H9 (cell line): ENCODE measurements at regions not wholly inside any gene's neighbourhood (a gene's known extent, or its start where the extent isn't known, plus 50 kb on each side); places are given as distances from the start of the nearest gene placed in this dataset.

Source experiments
- DNase-seq: peaks from one replicate; pipeline ENCODE4 v3.0.0-alpha.2; 2017
- H2AFZ ChIP-seq: one replicate; pipeline ENCODE4 v1.6.1; 2013; ENCODE audit warnings: mild to moderate bottlenecking, low read length, control low read depth, moderate library complexity
- H2AK5ac ChIP-seq: 2 replicates; pipeline ENCODE4 v1.6.1; 2013; ENCODE audit warnings: low read length, control low read depth, mixed read lengths; ENCODE audit not compliant: insufficient read length
- H2BK120ac ChIP-seq: one replicate; pipeline ENCODE4 v1.6.1; 2013; ENCODE audit warnings: low read depth, mild to moderate bottlenecking, low read length, control low read depth, inconsistent platforms; ENCODE audit not compliant: poor library complexity, severe bottlenecking
- H2BK12ac ChIP-seq: 2 replicates; pipeline ENCODE4 v1.6.1; 2013; ENCODE audit warnings: low read length, control low read depth, mixed read lengths, low read depth; ENCODE audit not compliant: insufficient read length
- H2BK15ac ChIP-seq: 2 replicates; pipeline ENCODE4 v1.6.1; 2013; ENCODE audit warnings: low read depth, low read length, control low read depth
- H2BK20ac ChIP-seq: one replicate; pipeline ENCODE4 v1.6.1; 2013; ENCODE audit warnings: low read depth, mild to moderate bottlenecking, low read length, control low read depth, inconsistent platforms; ENCODE audit not compliant: poor library complexity, severe bottlenecking
- H2BK5ac ChIP-seq: 2 replicates; pipeline ENCODE4 v1.6.1; 2013; ENCODE audit warnings: low read length, control low read depth, mixed read lengths; ENCODE audit not compliant: insufficient read length
- H3K14ac ChIP-seq: 2 replicates; pipeline ENCODE4 v1.6.1; 2013; ENCODE audit warnings: low read length, control low read depth; ENCODE audit not compliant: insufficient read depth
- H3K18ac ChIP-seq: 2 replicates; pipeline ENCODE4 v1.6.1; 2013; ENCODE audit warnings: low read depth, mild to moderate bottlenecking, mixed read lengths, low read length, control low read depth; ENCODE audit not compliant: insufficient read length
- H3K23ac ChIP-seq: 2 replicates; pipeline ENCODE4 v1.6.1; 2013; ENCODE audit warnings: low read length, control low read depth, mixed read lengths, low read depth; ENCODE audit not compliant: insufficient read length
- H3K23me2 ChIP-seq: 2 replicates; pipeline ENCODE4 v1.6.1; 2013; ENCODE audit warnings: low read depth, mild to moderate bottlenecking, mixed read lengths, low read length, control low read depth; ENCODE audit not compliant: insufficient read length, poor library complexity, severe bottlenecking
- H3K27ac ChIP-seq: 2 replicates; pipeline ENCODE4 v1.5.1; 2013; ENCODE audit warnings: low read length, control low read depth, mixed read lengths, low read depth; ENCODE audit not compliant: insufficient read length
- H3K27me3 ChIP-seq: 2 replicates; pipeline ENCODE4 v1.6.1; 2013; ENCODE audit warnings: low read length, control low read depth, inconsistent platforms; ENCODE audit not compliant: insufficient read depth
- H3K4ac ChIP-seq: 2 replicates; pipeline ENCODE4 v1.6.1; 2013; ENCODE audit warnings: low read depth, mild to moderate bottlenecking, control low read depth, inconsistent platforms, low read length, moderate library complexity
- H3K4me1 ChIP-seq: 2 replicates; pipeline ENCODE4 v1.6.1; 2013; ENCODE audit warnings: low read length, control low read depth, inconsistent platforms; ENCODE audit not compliant: insufficient read depth
- H3K4me2 ChIP-seq: 2 replicates; pipeline ENCODE4 v1.6.1; 2013; ENCODE audit warnings: low read length, control low read depth, mixed read lengths; ENCODE audit not compliant: insufficient read length, insufficient read depth
- H3K56ac ChIP-seq: 2 replicates; pipeline ENCODE4 v1.6.1; 2013; ENCODE audit warnings: low read depth, mild to moderate bottlenecking, mixed read lengths, low read length, control low read depth; ENCODE audit not compliant: insufficient read length
- H3K79me1 ChIP-seq: 2 replicates; pipeline ENCODE4 v1.6.1; 2013; ENCODE audit warnings: low read depth, mild to moderate bottlenecking, moderate library complexity, low read length, control low read depth, inconsistent platforms; ENCODE audit not compliant: insufficient read depth, poor library complexity, severe bottlenecking
- H3K79me2 ChIP-seq: 2 replicates; pipeline ENCODE4 v1.6.1; 2013; ENCODE audit warnings: low read length, control low read depth, inconsistent platforms; ENCODE audit not compliant: insufficient read depth
- H3K9ac ChIP-seq: 2 replicates; pipeline ENCODE4 v1.6.1; 2013; ENCODE audit warnings: low read length, control low read depth, mixed read lengths; ENCODE audit not compliant: insufficient read length; ENCODE audit errors: extremely low read depth
- H3K9me3 ChIP-seq: one replicate; pipeline ENCODE4 v1.6.1; 2013; ENCODE audit warnings: low read depth, low read length, inconsistent platforms; ENCODE audit not compliant: control insufficient read depth
- H3T11ph ChIP-seq: one replicate; pipeline ENCODE4 v1.6.1; 2013; ENCODE audit warnings: mild to moderate bottlenecking, low read length, control low read depth, inconsistent platforms
- H4K20me1 ChIP-seq: one replicate; pipeline ENCODE4 v1.6.1; 2013; ENCODE audit not compliant: control insufficient read depth, insufficient read length, insufficient read depth
- H4K5ac ChIP-seq: 2 replicates; pipeline ENCODE4 v1.6.1; 2013; ENCODE audit warnings: low read depth, mild to moderate bottlenecking, mixed read lengths, low read length, control low read depth; ENCODE audit not compliant: insufficient read length
- H4K8ac ChIP-seq: replicated peaks from 2 replicates; pipeline ENCODE4 v1.6.1; 2013; ENCODE audit warnings: low read length, control low read depth, mixed read lengths, low read depth; ENCODE audit not compliant: insufficient read length
- H4K91ac ChIP-seq: 2 replicates; pipeline ENCODE4 v1.6.1; 2013; ENCODE audit warnings: low read depth, mild to moderate bottlenecking, moderate library complexity, mixed read lengths, low read length, control low read depth; ENCODE audit not compliant: insufficient read length
- H3K27ac Mint-ChIP-seq, 3 experiments: 2 replicates in 2 of 3; 3 replicates in 1 of 3; pipeline ENCODE4 v1.8.0; 2020 to 2021; ENCODE audit warnings: mixed read lengths in 3 of 3, mild to moderate bottlenecking in 1 of 3, moderate library complexity in 1 of 3
- H3K27me3 Mint-ChIP-seq: 2 replicates; pipeline ENCODE4 v1.8.0; 2021; ENCODE audit warnings: low read depth, mild to moderate bottlenecking, moderate library complexity, mixed read lengths
- H3K36me3 Mint-ChIP-seq, 3 experiments: 2 replicates in 2 of 3; 3 replicates in 1 of 3; pipeline ENCODE4 v1.8.0; 2020 to 2021; ENCODE audit warnings: low read depth in 3 of 3, mixed read lengths in 3 of 3; ENCODE audit not compliant: insufficient read depth in 1 of 3
- H3K4me1 Mint-ChIP-seq, 2 experiments: 2 replicates each; pipeline ENCODE4 v1.8.0; 2020; ENCODE audit warnings: mixed read lengths in 2 of 2
- H3K4me3 Mint-ChIP-seq, 2 experiments: 2 replicates in 1 of 2; 3 replicates in 1 of 2; pipeline ENCODE4 v1.8.0; 2020 to 2021; ENCODE audit warnings: mild to moderate bottlenecking in 2 of 2, mixed read lengths in 2 of 2, moderate library complexity in 1 of 2
- H3K9me3 Mint-ChIP-seq, 2 experiments: 2 replicates in 1 of 2; 3 replicates in 1 of 2; pipeline ENCODE4 v1.8.0; 2020; ENCODE audit warnings: mild to moderate bottlenecking in 2 of 2, mixed read lengths in 2 of 2, moderate library complexity in 1 of 2
- WGBS: extraction: QIAGEN DNeasy Blood & Tissue Kit; methylation state at CpG from one replicate; pipeline ENCODE4 v1.1.7; 2013; ENCODE audit warnings: missing lambda C conversion rate, low lambda C conversion rate, mixed read lengths; ENCODE audit not compliant: insufficient read length; ENCODE audit errors: extremely low coverage; 5-methylcytosine and 5-hydroxymethylcytosine counted together
- TF ChIP-seq, protein P1 (sequence below): fragments of 200-600 bp; sonication (generic); conservative IDR thresholded peaks from 3 replicates; pipeline ENCODE4 v1.8.0; 2021; ENCODE audit warnings: antibody characterized with exemption, mild to moderate bottlenecking

DNA sequence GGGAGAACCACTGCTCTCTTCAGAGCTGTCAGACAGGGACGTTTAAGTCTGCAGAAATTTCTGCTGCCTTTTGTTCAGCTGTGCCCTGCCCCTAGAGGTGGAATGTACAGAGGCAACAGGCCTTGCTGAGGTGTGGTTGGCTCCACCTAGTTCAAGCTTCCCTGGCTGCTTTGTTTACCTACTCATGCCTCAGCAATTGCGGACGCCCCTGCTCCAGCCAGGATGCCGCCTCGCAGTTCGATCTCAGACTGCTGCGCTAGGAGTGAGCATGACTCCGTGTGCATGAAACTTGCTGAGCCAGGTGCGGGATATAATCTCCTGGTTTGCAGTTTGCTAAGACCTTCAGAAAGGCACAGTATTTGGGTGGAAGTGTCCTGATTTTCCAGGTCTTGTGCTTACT, 70.9 kb downstream of the MAGEB5 start:
- H2AFZ ChIP-seq = no peak overlapping the region
- no peaks in the 10 kb centered on the region for H3K27me3 ChIP-seq
- no peak overlapping the region for H4K5ac ChIP-seq
- peaks cover 6% of the 10 kb centered on the region for H3K9me3 ChIP-seq
- Mint-ChIP-seq H3K27me3 (no peaks in the 10 kb centered on the region), H3K27ac (no peak overlapping the region; a peak in 1 of 7 replicates), H3K4me3 (no peak overlapping the region), H3K36me3 (peaks cover 7 to 17% (median 17%) of the 10 kb centered on the region in 3 experiments; a peak in 6 of 7 replicates), H3K9me3 (peaks cover 79 to 84% of the 10 kb centered on the region in 2 experiments), H3K4me1 (no peaks in the 10 kb centered on the region)
- no peak overlapping the region for H3K9ac ChIP-seq
- no peak overlapping the region for H2AK5ac ChIP-seq
- no peak overlapping the region for H2BK12ac ChIP-seq
- no peak overlapping the region for H3T11ph ChIP-seq
- no peak overlapping the region for H2BK15ac ChIP-seq
- no peak for DNase-seq
- no peaks in the 10 kb centered on the region for H4K20me1 ChIP-seq
- H3K79me2 ChIP-seq = no peaks in the 10 kb centered on the region
- no peak overlapping the region for H3K56ac ChIP-seq
- H3K4me1 ChIP-seq = no peaks in the 10 kb centered on the region
- H2BK5ac ChIP-seq = no peak overlapping the region
- no peak overlapping the region for H3K18ac ChIP-seq
- H3K23me2 ChIP-seq = no peaks in the 10 kb centered on the region
- no peak overlapping the region for H3K23ac ChIP-seq
- no peak overlapping the region for H2BK120ac ChIP-seq
- no peak overlapping the region for H3K4me2 ChIP-seq
- H3K79me1 ChIP-seq = no peaks in the 10 kb centered on the region
- WGBS = no CpG with 5 or more reads among the region's 9 CpGs
- TF ChIP-seq, protein P1, sequence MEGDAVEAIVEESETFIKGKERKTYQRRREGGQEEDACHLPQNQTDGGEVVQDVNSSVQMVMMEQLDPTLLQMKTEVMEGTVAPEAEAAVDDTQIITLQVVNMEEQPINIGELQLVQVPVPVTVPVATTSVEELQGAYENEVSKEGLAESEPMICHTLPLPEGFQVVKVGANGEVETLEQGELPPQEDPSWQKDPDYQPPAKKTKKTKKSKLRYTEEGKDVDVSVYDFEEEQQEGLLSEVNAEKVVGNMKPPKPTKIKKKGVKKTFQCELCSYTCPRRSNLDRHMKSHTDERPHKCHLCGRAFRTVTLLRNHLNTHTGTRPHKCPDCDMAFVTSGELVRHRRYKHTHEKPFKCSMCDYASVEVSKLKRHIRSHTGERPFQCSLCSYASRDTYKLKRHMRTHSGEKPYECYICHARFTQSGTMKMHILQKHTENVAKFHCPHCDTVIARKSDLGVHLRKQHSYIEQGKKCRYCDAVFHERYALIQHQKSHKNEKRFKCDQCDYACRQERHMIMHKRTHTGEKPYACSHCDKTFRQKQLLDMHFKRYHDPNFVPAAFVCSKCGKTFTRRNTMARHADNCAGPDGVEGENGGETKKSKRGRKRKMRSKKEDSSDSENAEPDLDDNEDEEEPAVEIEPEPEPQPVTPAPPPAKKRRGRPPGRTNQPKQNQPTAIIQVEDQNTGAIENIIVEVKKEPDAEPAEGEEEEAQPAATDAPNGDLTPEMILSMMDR = no peak
- no peak overlapping the region for H3K14ac ChIP-seq
- no peak overlapping the region for H4K8ac ChIP-seq
- H3K4ac ChIP-seq = no peak overlapping the region
- H4K91ac ChIP-seq = no peak overlapping the region
- no peak overlapping the region for H3K27ac ChIP-seq
- H2BK20ac ChIP-seq = no peak overlapping the region
